ELF-1 (cell line): ENCODE measurements at regions not wholly inside any gene's neighbourhood (a gene's known extent, or its start where the extent isn't known, plus 50 kb on each side); places are given as distances from the start of the nearest gene placed in this dataset.

ENCODE experiments used
- DNase-seq: peaks from one replicate; pipeline ENCODE4 v3.0.0-alpha.2; 2016; ENCODE audit warnings: low read depth, low spot score

DNA sequence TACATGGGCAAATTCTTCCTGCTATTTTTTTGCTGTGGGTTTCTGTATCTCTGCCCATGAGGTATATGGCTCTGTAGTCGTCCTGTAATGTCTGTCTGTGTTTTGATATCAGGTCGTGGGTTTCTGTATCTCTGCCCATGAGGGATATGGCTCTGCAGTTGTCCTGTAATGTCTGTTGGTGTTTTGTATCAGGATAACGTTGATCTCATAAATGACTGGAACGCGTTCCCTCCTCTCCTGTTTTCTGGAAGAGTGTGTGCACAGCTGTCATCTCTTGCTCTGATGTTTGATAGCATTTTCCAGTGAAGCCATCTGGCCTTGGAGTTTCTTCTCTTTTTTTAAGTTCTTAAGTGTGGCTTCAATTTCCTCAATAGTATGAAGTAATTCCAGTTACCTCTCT, 57.2 kb downstream of the SOX1 start:
- DNase-seq: no peak

DNA sequence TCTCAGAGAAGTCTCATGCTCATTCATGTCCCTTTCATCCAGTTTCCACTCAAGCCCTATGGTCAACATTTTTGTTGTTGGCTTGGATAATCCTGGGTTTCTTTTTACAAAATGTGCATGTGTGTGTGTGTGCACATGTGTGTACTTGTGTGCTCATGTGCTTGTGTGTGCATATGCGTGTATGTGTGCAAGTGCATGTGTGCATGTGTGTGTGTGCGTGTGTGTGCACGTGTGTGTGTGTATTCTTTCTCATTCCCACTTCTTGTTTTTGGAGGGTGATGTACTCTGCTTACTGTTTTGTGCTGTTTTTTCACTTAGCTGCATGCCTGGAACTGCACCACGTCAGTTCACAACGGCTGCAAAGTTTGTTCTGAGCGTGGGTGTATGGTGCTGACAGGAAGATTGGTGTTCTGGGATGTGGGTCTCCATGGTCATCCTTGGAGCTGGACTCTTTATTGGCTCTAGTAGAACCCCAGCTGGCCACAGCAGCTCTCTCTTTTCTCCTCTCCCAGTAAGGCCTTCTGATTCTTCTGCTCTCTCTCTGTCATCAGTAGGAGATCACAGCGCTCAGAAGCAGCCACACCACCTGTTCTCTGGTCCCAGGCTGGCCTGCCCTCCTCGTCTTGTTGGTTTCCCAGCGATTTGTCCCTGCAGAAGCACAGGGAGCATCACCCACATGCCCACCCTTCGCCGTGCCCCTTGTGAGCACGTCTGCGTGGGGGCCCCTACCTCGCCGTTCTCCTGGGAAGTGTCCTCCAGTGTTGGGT, 60.8 kb downstream of the SOX1 start:
- DNase-seq: no peak

DNA sequence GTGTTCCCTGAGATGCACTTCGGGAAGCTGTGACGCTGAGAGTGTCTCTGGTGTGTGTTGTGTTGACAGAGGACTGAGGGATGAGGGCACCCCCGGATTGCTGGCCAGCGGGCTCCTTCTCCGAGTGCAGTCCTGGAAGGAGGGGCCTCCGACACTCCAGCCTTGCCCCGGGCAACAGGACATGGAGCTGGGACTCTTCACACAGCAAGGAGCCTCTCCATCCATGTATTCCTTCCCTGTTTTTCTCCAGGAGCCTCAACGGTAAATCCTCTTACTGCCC, 61.3 kb downstream of the SOX1 start:
- no peak for DNase-seq

DNA sequence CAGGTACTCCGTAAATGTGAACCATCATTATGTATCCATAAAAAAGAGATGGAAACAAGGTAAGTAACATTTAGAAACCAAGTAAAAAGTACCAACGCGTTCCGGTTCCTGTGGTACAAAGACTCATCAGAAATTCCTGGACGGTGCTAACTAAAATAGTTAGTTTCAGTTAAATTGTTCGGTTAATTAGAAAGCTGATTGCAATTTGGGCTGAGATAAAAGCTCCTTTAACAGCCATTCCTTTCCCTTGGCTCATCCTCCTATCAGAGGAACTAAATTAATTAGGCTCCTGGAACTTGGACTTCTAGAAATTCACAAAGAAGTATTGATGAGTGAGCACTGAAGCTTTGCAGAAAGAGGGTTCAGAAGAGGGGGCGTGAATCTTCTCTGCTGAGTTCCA, 63.5 kb downstream of the SOX1 start:
- DNase-seq: no peak

DNA sequence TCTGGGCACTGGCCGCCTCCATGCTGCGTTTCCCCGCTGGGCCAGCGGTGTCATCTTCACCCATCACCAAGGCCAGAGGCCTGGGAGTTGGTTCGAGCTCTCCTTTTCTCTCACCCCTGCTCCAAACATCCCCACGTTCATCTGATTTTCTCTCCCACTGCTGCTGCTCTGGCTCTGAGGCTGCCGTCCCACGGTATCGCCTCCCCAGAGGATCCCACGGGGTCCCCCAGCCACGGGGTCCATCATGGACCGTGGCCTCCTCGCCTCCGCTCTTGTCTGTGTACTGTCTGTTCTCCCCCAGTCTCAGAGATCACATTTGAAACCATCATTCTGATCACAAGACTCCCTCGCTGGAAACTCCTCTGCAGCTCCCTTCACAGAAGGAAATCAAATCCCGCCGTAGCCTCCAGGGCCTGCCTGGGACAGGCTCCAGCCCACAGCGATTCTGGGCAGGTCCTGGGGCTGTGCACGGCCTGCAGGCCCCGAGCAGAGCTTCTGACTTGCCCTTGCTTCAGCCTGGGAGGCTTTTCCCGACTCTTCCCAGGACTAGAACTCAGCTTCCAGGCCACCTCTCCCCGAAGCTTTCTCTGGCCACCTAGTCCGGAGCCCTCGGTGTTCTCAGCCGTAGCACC, 64.2 kb downstream of the SOX1 start:
- DNase-seq: no peak

DNA sequence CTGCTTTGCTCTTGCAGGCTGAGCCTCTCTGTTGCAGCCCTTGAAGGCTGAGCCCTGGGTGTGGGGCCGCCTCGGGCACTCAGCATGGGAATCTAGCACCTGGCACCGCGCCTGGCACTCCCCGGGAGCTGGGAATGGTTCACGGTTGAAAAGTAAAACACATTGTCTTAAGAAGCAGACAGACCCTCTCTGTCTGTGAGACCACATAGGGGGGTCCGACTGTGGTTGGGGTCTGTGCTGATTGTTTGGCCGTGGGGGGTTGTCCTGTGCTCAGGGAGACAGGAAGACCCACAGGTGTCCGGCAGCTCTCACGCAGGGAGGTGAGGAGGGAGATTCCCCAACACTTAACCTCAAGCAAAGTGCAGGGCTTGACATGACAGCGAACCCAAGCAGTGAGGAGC, 64.8 kb downstream of the SOX1 start:
- no peak for DNase-seq

DNA sequence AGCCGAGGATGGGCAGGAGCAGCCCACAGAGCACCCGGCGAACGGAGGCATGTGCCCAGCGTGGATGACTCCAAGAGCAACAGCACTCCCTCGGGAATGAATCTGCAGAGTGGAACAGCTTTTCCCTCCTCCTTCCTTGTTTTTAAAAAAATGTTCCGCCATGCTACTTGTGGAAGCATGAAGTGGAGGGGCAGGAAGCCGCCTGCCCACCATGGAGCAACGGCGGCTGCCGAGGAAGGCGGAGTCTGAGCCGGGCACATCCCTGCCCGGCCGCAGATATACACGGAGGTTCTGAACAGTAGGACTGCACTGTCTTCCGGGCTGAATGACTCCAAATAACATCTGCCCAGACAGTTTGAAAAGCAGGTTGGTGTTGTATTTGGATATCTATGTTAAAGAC, 65.2 kb downstream of the SOX1 start:
- no peak for DNase-seq

DNA sequence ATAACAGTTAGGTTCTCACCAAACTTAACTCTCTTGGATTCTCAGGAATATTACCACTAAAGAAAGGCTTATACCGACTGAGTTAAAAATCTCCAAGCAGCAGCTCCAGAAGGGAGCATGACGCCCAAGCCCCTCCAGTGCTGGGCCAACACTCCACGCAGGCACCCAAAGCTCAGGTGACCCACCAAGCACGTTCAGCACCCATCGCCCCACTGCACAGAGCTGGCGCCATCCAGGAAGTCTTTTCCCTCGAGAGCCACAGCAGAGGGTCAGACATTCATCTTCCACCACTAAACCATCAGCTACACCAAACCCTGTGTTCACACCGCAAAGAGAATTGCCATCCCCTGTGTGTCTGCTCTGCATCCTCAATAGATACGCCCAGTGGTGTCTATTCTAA, 65.7 kb downstream of the SOX1 start:
- DNase-seq: no peak

DNA sequence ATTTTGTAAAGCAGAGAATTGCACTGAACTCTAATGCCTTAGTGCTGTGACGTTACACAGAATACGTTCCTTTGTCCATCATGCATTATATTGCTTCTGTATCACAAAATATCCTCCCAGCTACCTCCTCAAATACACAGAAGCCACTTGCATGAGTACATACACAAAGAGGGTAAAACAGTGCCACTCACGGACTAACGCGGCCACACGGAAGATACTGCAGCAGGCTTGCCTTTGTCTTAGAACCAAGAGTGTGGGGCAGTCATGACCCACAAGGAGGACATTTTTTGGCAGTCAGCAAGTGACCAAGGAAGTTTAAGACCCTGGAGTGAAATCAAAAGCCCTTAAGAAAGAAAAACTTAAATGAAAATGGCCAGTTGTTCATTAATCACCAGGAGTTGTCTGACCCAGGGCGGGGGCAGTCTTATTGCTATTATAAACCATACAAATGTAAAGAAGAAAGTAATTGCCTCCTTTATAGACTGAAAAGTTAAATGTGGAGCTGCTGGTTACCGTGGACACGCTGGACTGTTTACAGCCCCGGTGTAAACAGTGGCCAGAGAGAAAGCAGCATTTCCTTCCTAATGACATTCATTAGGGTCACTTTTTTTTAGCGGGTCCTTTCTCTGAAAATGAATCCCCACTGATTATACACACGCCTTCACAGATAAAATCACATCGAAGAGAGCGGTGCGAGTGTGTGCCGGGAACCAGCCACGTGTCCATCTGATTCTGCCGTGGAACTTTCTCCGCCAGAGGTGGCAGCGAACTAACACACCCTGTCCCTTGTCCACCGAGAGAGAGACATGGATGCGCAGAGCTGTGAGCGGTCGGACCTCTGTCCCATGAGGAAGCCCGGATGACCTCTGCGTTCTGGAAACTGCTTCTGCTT, 66.8 kb downstream of the SOX1 start:
- DNase-seq: no peak

DNA sequence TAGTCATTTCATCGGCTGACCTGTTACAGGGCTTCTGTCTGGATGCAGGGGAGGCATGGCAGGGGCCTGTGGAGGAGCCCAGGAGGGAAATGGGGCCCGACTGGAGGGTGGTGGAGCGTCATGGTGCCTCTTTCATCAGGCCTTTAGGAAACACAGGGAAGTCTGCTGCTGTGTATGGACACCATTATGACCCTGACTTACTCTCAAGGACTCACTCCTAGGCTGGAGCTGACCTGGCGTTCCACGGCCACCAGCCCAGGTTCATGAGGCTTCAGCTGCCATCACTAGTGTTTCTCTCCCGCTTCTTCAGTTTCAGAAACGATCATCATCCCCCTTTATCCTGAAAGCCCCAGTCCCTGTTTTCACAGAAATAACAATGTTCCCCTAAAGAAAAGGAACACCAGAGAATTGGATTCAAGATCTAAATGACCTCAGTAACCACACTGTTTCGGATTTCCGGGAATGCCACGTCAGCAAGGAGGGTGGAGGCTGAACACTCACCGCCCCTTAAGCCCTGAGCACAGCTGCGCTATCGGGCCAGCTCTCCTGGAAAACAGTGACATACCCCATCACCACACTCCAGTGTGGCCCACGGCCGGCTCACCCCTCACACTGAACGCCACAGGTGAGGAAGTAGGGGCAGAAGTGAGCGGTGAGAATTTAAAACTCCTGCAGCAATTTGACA, 67.6 kb downstream of the SOX1 start:
- DNase-seq: no peak

DNA sequence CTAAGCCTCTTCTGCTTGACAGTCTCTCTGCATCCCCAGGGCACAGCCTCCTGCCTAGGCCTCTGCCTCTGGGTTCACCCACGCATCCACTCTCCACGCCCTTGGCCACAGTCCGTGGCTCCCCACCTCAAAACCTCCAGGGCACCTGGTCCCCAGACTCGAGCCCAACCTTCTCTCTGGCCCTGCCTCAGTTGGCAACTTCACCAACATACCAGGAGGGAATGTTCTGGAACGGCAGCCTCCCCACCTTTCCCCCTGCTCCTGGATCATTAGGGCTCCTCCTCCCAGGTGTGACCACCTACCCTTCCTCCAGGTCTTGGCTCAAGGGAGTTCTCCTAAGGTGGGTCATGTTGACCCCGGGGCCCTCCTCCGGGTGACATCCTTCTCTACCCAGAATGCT, 69.1 kb downstream of the SOX1 start:
- DNase-seq: no peak

DNA sequence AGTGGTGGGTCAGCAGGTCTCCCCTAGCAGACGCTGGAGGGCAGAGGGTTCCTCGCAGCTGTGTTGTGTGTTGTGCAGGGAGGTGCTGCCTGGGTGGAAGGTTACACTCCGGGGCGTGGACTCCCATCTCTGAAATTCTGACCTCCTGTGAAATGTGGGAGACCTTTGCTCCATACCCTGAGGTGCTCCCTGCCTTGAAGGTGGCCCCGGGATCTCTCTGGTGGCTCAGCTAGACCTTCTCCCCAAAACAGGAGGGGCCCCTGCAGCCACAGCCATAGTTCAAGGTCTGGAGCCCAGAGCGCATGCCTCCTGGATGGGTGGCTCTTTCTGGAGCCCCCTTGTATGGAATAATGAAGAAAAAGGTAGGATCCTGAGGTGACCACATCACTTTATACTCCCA, 70.2 kb downstream of the SOX1 start:
- no peak for DNase-seq

DNA sequence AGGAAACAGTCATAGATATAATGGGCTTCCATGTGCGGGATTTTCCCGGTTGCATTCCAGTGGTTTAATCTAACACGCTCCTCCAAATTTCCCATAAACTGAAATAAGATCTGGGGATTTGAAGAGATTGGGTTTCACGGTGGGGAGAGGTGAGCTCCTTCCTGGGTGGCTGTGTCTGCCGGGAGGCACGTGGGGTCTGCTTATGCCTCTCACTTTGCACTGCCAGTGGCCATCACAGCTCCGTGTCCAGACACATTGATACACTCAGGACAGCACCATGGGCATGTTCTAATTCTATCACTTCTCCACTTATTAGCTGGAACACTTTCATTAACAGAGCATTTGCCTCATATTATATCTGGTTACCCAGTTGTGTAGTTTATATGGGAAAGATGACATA, 73.4 kb downstream of the SOX1 start:
- no peak for DNase-seq

DNA sequence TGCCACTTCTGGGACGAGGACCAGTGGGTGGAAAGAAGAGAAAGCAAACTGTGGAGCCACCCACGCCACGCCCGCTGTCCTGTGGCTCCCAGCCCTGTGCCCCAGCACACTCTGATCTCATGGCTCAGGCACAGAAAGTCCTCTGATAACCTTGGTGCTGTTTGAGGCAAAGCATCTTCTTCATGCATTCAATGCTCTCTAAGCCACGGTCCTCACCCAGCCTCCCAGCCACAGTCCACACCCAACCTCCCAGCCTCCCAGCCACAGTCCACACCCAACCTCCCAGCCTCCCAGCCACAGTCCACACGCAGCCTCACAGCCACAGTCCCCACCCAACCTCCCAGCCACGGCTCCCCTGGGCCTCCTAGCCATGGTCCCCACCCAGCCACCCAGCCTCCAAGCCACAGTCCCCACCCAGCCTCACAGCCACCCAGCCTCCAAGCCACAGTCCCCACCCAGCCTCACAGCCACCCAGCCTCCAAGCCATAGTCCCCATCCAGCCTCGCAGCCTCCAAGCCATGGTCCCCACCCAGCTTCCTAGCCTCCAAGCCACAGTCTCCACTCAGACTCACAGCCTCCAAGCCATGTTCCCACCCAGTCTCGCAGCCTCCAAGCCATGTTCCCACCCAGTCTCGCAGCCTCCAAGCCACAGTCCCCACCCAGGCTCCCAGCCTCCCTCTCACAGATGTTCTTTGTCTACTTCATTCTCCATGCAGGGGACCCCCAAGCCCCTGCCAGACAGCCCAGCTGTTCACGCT, 74.9 kb downstream of the SOX1 start:
- DNase-seq: no peak

DNA sequence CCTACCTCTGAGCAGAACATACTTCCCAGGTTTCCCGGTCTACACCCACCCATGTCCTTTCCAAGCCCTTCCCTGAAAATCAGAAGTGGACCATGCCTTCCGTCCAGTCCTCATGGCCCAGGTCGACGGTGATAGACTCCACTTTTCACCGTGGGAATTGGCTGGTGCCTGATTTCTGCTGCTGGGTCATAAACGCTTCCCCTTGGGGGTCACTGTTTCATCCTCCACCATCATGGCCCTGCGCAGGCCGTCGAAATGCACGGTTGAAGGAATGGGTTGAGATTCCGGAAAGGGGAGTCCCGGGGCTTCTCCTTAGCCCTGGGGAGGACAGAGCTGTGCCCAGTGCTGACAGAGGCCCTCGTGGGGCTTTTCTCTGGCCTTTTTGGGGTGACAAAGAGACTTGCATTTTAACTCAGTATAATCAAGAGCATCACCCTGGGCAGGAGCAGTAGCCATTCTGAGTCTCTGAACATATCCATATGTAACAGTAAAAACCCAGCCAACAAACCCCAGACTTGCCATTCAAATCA, 75.5 kb downstream of the SOX1 start:
- no peak for DNase-seq

DNA sequence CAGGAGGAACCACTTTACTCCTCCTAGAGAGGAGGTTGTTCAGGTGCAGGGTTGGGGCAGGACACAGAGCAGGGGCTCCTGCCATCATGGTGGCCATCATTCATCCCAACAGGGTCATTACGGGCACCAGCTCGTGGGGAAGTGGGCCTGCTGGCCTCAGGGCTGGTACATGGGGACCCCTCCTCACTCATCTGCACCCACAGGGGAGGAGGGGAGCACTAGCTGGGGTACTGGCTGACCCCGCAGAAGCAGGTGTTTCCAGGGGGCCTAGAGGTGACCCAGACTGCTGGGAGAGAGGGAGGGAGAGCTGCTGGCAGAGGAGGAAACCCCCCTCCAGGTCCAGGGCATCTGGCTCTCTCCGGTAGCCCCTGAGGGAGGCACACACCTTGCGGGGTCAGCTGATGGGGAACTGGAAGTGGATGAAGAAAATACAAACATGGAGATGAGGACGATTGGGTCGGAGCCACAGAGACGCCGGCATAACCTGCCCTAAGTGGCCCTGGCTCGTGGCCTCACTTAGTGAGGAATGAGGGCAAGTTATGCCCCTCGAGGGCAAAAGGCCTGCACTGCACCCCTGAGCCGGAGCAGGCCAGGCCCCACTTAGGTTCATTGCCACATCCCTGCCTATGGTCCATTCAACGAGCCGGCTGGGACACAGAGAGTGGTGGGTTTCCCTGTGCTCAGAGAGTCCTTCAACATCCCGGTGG, 76.2 kb downstream of the SOX1 start:
- no peak for DNase-seq

DNA sequence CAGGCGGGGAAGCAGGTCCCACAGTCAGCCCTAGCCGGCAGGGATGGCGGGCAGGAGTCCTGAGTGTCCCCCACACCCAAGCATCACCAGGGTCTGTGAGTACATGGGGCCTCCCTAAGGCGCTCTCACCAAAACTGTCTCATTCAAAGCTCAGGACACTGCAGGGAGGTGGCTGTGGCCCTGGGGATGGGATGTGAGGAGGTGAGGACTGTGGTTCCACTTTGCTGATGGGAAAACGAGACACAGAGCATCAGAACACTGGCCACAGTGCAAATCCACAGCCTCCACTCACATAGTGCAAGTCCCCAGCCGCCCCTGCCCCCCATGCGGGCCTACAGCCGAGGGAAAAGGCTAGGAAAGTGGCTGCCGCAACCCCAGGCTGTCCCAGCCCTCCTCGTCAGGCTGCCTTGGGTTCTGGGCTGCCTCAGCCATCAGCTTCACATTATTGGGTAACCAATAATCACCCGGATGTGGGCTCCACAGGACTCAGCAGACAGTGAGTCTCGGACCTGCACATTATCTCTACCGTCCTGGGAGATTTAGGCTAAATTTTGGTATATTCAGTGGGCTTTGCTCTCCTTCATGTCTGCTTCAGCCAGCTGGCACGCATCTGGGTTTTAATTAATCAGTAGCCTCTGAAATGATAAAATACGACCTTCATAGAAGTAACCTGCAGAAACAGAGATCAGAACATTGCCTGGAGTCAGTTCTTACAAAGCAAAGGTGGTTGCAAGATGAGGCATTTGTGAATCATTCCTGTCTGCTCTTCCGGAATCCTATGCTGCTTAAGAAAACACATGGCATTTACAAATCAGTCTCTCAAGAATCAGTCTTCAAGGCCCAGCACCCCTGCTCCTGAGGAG, 77.0 kb downstream of the SOX1 start:
- no peak for DNase-seq

DNA sequence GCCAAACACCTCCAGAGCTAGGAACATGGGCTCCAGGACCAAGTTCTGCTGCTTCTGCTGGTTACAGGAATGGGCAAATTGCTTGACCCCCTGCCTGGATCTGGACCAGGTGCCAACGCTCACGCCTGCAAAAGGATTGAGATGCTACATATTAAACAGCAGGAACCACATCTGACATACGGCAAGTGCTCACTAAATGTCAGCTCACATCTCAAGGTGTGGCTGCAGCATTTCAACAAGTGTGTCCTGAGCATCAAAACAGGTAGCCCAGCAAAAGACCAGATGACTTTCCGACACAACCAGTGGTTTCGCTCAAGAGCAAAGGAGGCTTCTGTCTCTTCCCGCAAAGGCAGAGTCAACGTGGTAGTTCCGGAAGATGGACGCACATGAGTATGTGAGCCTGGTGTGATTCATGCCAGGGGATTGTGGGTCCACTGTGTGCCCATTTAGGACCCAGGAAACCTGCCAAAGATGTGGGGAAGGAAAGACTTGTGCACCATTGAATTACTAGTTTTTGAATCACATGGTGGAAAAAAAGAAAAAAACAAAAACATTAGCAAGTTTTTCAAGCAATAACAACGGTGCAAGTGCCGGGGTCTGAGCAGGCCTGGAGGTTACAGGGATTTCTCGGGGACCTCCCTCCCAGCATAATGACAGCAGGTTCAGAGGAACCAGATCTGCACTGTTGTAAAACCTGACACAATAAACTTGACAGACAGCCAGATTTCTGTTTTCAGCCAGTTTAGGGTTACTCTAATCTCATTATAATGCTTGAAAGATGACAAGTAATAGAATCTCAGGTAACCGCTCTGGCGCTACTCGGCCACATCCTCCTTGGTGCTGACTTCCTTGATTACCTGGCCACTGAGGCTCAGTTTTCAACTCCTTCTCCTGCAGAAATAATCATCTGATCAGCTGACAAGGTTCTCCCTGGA, 77.9 kb downstream of the SOX1 start:
- no peak for DNase-seq
